PC-3 (cell line): ENCODE measurements at regions not wholly inside any gene's neighbourhood (a gene's known extent, or its start where the extent isn't known, plus 50 kb on each side); places are given as distances from the start of the nearest gene placed in this dataset.

ENCODE experiments used
- ATAC-seq: fragments of 200-7000 bp; cut with Tn5 transposase; 2 replicates; pipeline ENCODE4 v1.9.1; 2020; ENCODE audit warnings: mild to moderate bottlenecking, moderate library complexity
- BruUV-seq: library from RNA; stranded (reverse); fragments of 400-500 nt; replicated peaks from 2 replicates; lab custom pipeline; 2021; lab: Mats Ljungman, UMichigan
- CTCF ChIA-PET: fragments of 300-600 bp; sonication (Branson Sonifier 250); formaldehyde crosslinking; loops from one replicate; lab custom pipeline; 2022; ENCODE audit warnings: antibody characterized with exemption; lab: Charles Lee
- POLR2A ChIA-PET: fragments of 300-600 bp; sonication (Branson Sonifier 250); formaldehyde crosslinking; loops from one replicate; lab custom pipeline; 2022; ENCODE audit warnings: antibody characterized with exemption; ENCODE audit not compliant: unreplicated experiment; lab: Charles Lee
- DNase-seq: peaks from one replicate; pipeline ENCODE4 v3.0.0-alpha.2; 2015
- H2AFZ ChIP-seq: fragments of 300-600 bp; sonication (generic); 2 replicates; pipeline ENCODE4 v1.6.0; 2016; ENCODE audit warnings: antibody characterized with exemption, low read length
- H3F3A ChIP-seq: fragments of 300-600 bp; sonication (generic); one replicate; pipeline ENCODE4 v1.6.0; 2017; ENCODE audit warnings: antibody characterized with exemption, low read length, control low read depth, mild to moderate bottlenecking; ENCODE audit not compliant: unreplicated experiment
- H3K27ac ChIP-seq: fragments of 300-600 bp; sonication (generic); 2 replicates; pipeline ENCODE4 v1.5.1; 2016; ENCODE audit warnings: mild to moderate bottlenecking, low read length
- H3K27me3 ChIP-seq: fragments of 300-600 bp; sonication (generic); 2 replicates; pipeline ENCODE4 v1.6.1; 2016; ENCODE audit warnings: low read length, mixed read lengths
- H3K36me3 ChIP-seq: fragments of 300-600 bp; sonication (generic); 2 replicates; pipeline ENCODE4 v1.6.1; 2016; ENCODE audit warnings: low read depth, mixed run types, low read length, mixed read lengths
- H3K4me1 ChIP-seq: fragments of 300-600 bp; sonication (generic); 2 replicates; pipeline ENCODE4 v1.5.1; 2016; ENCODE audit warnings: low read length; ENCODE audit not compliant: insufficient read depth
- H3K4me2 ChIP-seq: fragments of 300-600 bp; sonication (generic); 2 replicates; pipeline ENCODE4 v1.6.0; 2016; ENCODE audit warnings: low read length
- H3K4me3 ChIP-seq: fragments of 300-600 bp; sonication (generic); 2 replicates; pipeline ENCODE4 v1.5.1; 2016; ENCODE audit warnings: mild to moderate bottlenecking, low read length, mixed read lengths
- H3K79me2 ChIP-seq: fragments of 300-600 bp; sonication (generic); 2 replicates; pipeline ENCODE4 v1.6.1; 2017; ENCODE audit warnings: low read length, mixed read lengths
- H3K9ac ChIP-seq: fragments of 300-600 bp; sonication (generic); 2 replicates; pipeline ENCODE4 v1.6.0; 2016; ENCODE audit warnings: mild to moderate bottlenecking, low read length
- H3K9me2 ChIP-seq: fragments of 300-600 bp; sonication (generic); replicated peaks from 2 replicates; pipeline ENCODE4 v1.6.1; 2016; ENCODE audit warnings: mixed run types, low read length, mixed read lengths
- H3K9me3 ChIP-seq: fragments of 300-600 bp; sonication (generic); 2 replicates; pipeline ENCODE4 v1.6.1; 2016; ENCODE audit warnings: low read length, mixed read lengths
- H4K20me1 ChIP-seq: fragments of 300-600 bp; sonication (generic); 2 replicates; pipeline ENCODE4 v1.6.1; 2016; ENCODE audit warnings: low read length, mixed read lengths
- CTCF ChIP-seq: fragments of 300-600 bp; sonication (generic); conservative IDR thresholded peaks from 2 replicates; pipeline ENCODE4 v1.5.1; 2017; ENCODE audit warnings: antibody characterized with exemption, low read depth, mild to moderate bottlenecking, low read length
- EZH2 ChIP-seq: fragments of 300-600 bp; sonication (generic); IDR thresholded peaks from one replicate; pipeline ENCODE4 v1.6.1; 2017; ENCODE audit warnings: antibody characterized with exemption, mild to moderate bottlenecking, low read length; ENCODE audit not compliant: unreplicated experiment
- EZH2phosphoT487 ChIP-seq: fragments of 300-600 bp; sonication (generic); IDR thresholded peaks from 2 replicates; pipeline ENCODE4 v1.6.1; 2018; ENCODE audit warnings: mild to moderate bottlenecking, antibody characterized with exemption, low read length, borderline replicate concordance
- intact Hi-C: fragments of 100-400 bp; cut with micrococcal nuclease; formaldehyde crosslinking; loops from 2 replicates; pipeline ENCODE4 v1.9.0; 2023

GRCh38 chr9:79237861-79238260, 333.9 kb upstream of the TLE4 start:
- Histone ChIP-seq H3K9me3 (no peaks in the 10 kb centered on the region), H3K27ac (no peak overlapping the region), H3K36me3 (no peaks in the 10 kb centered on the region), H3K9me2 (no peaks in the 10 kb centered on the region), H3F3A (no peaks in the 10 kb centered on the region), H3K4me3 (no peak overlapping the region), H3K79me2 (no peaks in the 10 kb centered on the region), H3K4me2 (no peak overlapping the region), H3K9ac (no peak overlapping the region), H2AFZ (no peak overlapping the region), H3K27me3 (no peaks in the 10 kb centered on the region), H4K20me1 (no peaks in the 10 kb centered on the region), H3K4me1 (no peaks in the 10 kb centered on the region)
- CTCF ChIA-PET: no interaction called here
- intact Hi-C loops: no loop called here
- POLR2A ChIA-PET: no interaction called here
- ATAC-seq: no peak
- no TSS peak for BruUV-seq
- TF ChIP-seq EZH2: no peak
- TF ChIP-seq CTCF: no peak
- no peak for TF ChIP-seq EZH2phosphoT487
- no peak for DNase-seq

GRCh38 chr9:79240774-79241173, 331.0 kb upstream of the TLE4 start:
- Histone ChIP-seq H3K4me2 (no peak overlapping the region), H4K20me1 (no peaks in the 10 kb centered on the region), H3K27me3 (no peaks in the 10 kb centered on the region), H3K79me2 (no peaks in the 10 kb centered on the region), H3F3A (no peaks in the 10 kb centered on the region), H3K4me1 (no peaks in the 10 kb centered on the region), H3K27ac (no peak overlapping the region), H2AFZ (no peak overlapping the region), H3K9me3 (no peaks in the 10 kb centered on the region), H3K36me3 (no peaks in the 10 kb centered on the region), H3K4me3 (no peak overlapping the region), H3K9me2 (no peaks in the 10 kb centered on the region), H3K9ac (no peak overlapping the region)
- intact Hi-C loops: no loop called here
- CTCF ChIA-PET: no interaction called here
- DNase-seq (no peak), ATAC-seq (no peak)
- no TSS peak for BruUV-seq
- POLR2A ChIA-PET: no interaction called here
- TF ChIP-seq CTCF: no peak
- no peak for TF ChIP-seq EZH2
- TF ChIP-seq EZH2phosphoT487: no peak

- BruUV-seq: no TSS peak
- no peaks in the 10 kb centered on the region for H3F3A ChIP-seq
- no peak overlapping the region for H3K4me3 ChIP-seq
- H3K9me3 ChIP-seq: no peaks in the 10 kb centered on the region
- no peaks in the 10 kb centered on the region for H4K20me1 ChIP-seq
- H3K27ac ChIP-seq: no peak overlapping the region
- H3K4me1 ChIP-seq: no peaks in the 10 kb centered on the region
- no peak overlapping the region for H2AFZ ChIP-seq
- intact Hi-C loops: no loop called here
- H3K36me3 ChIP-seq: no peaks in the 10 kb centered on the region
- no peak overlapping the region for H3K9ac ChIP-seq
- no peak for ATAC-seq
- DNase-seq: no peak
- no peaks in the 10 kb centered on the region for H3K9me2 ChIP-seq
- H3K79me2 ChIP-seq: no peaks in the 10 kb centered on the region
- ChIA-PET POLR2A (no interaction called here), CTCF (no interaction called here)
- no peak overlapping the region for H3K4me2 ChIP-seq
- H3K27me3 ChIP-seq: no peaks in the 10 kb centered on the region
- no peak for TF ChIP-seq EZH2
- TF ChIP-seq CTCF: no peak
- no peak for TF ChIP-seq EZH2phosphoT487
Observed at GRCh38 chr9:79242489-79242888, 329.3 kb upstream of the TLE4 start.
